Liver (tissue), 8 donors: ENCODE measurements at regions not wholly inside any gene's neighbourhood (a gene's known extent, or its start where the extent isn't known, plus 50 kb on each side); places are given as distances from the start of the nearest gene placed in this dataset.

Source experiments
- DNase-seq: peaks from one replicate; pipeline ENCODE4 v3.0.0-alpha.2; 2017; ENCODE audit warnings: low spot score
- H3K27ac ChIP-seq, 2 donors: one replicate each; pipeline ENCODE4 v1.7.0; 2013; ENCODE audit warnings: inconsistent platforms in 2 of 2, low read length in 2 of 2, control low read depth in 1 of 2, low read depth in 1 of 2, mild to moderate bottlenecking in 1 of 2
- H3K27me3 ChIP-seq, 4 donors: one replicate each; pipeline versions ENCODE4 v1.6.1 to v1.7.0; 2013; ENCODE audit warnings: low read length in 3 of 4, inconsistent platforms in 1 of 4, mild to moderate bottlenecking in 1 of 4, moderate library complexity in 1 of 4; ENCODE audit not compliant: control insufficient read depth in 4 of 4, insufficient read depth in 4 of 4
- H3K36me3 ChIP-seq, 4 donors: one replicate each; pipeline versions ENCODE4 v1.6.1 to v1.7.0; 2013; ENCODE audit warnings: low read length in 3 of 4, mild to moderate bottlenecking in 3 of 4, low read depth in 1 of 4, moderate library complexity in 1 of 4; ENCODE audit not compliant: control insufficient read depth in 4 of 4, insufficient read depth in 3 of 4
- H3K4me1 ChIP-seq, 4 donors: one replicate each; pipeline versions ENCODE4 v1.6.1 to v1.7.0; 2013; ENCODE audit warnings: low read length in 3 of 4, mild to moderate bottlenecking in 3 of 4, moderate library complexity in 1 of 4; ENCODE audit not compliant: control insufficient read depth in 4 of 4, insufficient read depth in 4 of 4
- H3K4me3 ChIP-seq, 3 donors: one replicate each; pipeline versions ENCODE4 v1.6.1 to v1.7.0; 2013; ENCODE audit warnings: low read length in 3 of 3, control low read depth in 1 of 3, low read depth in 1 of 3, mild to moderate bottlenecking in 1 of 3
- H3K9ac ChIP-seq, 2 donors: one replicate each; pipeline ENCODE4 v1.7.0; 2013; ENCODE audit warnings: low read length in 2 of 2, mild to moderate bottlenecking in 2 of 2, moderate library complexity in 2 of 2, control low read depth in 1 of 2, low read depth in 1 of 2
- H3K9me3 ChIP-seq, 4 donors: one replicate each; pipeline versions ENCODE4 v1.6.1 to v1.7.0; 2013; ENCODE audit warnings: low read length in 3 of 4; ENCODE audit not compliant: control insufficient read depth in 4 of 4
- EGR1 ChIP-seq, 2 donors: IDR thresholded peaks; 2 replicates each; pipeline ENCODE4 v1.6.1; 2016 to 2018; ENCODE audit warnings: antibody characterized with exemption in 2 of 2, low read depth in 2 of 2
- FOXA1 ChIP-seq: IDR thresholded peaks from 2 replicates; pipeline ENCODE4 v1.6.1; 2016; ENCODE audit warnings: antibody characterized with exemption
- FOXA2 ChIP-seq: IDR thresholded peaks from 2 replicates; pipeline ENCODE4 v1.6.1; 2016; ENCODE audit warnings: antibody characterized with exemption
- GABPA ChIP-seq, 2 donors: IDR thresholded peaks in 1 of 2; conservative IDR thresholded peaks in 1 of 2; 2 replicates each; pipeline ENCODE4 v1.6.1; 2016; ENCODE audit warnings: antibody characterized with exemption in 2 of 2, mild to moderate bottlenecking in 1 of 2, moderate library complexity in 1 of 2
- HNF4A ChIP-seq, 2 donors: conservative IDR thresholded peaks; 2 replicates each; pipeline ENCODE4 v1.6.1; 2016; ENCODE audit warnings: antibody characterized with exemption in 2 of 2, mild to moderate bottlenecking in 2 of 2
- HNF4G ChIP-seq: IDR thresholded peaks from 2 replicates; pipeline ENCODE4 v1.6.1; 2016; ENCODE audit warnings: antibody characterized with exemption
- JUND ChIP-seq, 2 donors: IDR thresholded peaks; 2 replicates each; pipeline ENCODE4 v1.6.1; 2016; ENCODE audit warnings: antibody characterized with exemption in 2 of 2
- NR2F2 ChIP-seq: IDR thresholded peaks from 2 replicates; pipeline ENCODE4 v1.6.1; 2016; ENCODE audit warnings: antibody characterized with exemption
- RAD21 ChIP-seq, 2 donors: IDR thresholded peaks; 2 replicates each; pipeline ENCODE4 v1.6.1; 2016; ENCODE audit warnings: antibody characterized with exemption in 2 of 2, mild to moderate bottlenecking in 2 of 2
- RXRA ChIP-seq, 2 donors: IDR thresholded peaks; 2 replicates each; pipeline ENCODE4 v1.6.1; 2017 to 2018; ENCODE audit warnings: antibody characterized with exemption in 2 of 2, mild to moderate bottlenecking in 1 of 2
- SP1 ChIP-seq: IDR thresholded peaks from 2 replicates; pipeline ENCODE4 v1.6.1; 2018; ENCODE audit warnings: antibody characterized with exemption, mild to moderate bottlenecking
- TAF1 ChIP-seq: conservative IDR thresholded peaks from 2 replicates; pipeline ENCODE4 v1.6.1; 2016; ENCODE audit warnings: antibody characterized with exemption, mild to moderate bottlenecking
- YY1 ChIP-seq: IDR thresholded peaks from 2 replicates; pipeline ENCODE4 v1.6.1; 2016; ENCODE audit warnings: antibody characterized with exemption, mild to moderate bottlenecking
- WGBS: extraction: QIAGEN DNeasy Blood & Tissue Kit; methylation state at CpG from one replicate; pipeline ENCODE4 v1.1.7; 2013; 5-methylcytosine and 5-hydroxymethylcytosine counted together
- TF ChIP-seq, protein P1 (sequence below): fragments of 150-350 bp; IDR thresholded peaks from 2 replicates; pipeline ENCODE4 v1.5.1; 2017; ENCODE audit warnings: improper control_type of control experiment, low read depth, low read length; ENCODE audit not compliant: missing input control
- TF ChIP-seq, protein P2 (sequence below): IDR thresholded peaks from 2 replicates; pipeline ENCODE4 v1.6.1; 2016; ENCODE audit warnings: antibody characterized with exemption, mild to moderate bottlenecking
- TF ChIP-seq, protein P3 (sequence below): IDR thresholded peaks from 2 replicates; pipeline ENCODE4 v1.6.1; 2016; ENCODE audit warnings: antibody characterized with exemption
- TF ChIP-seq, protein P4 (sequence below): IDR thresholded peaks from 2 replicates; pipeline ENCODE4 v1.6.1; 2016; ENCODE audit warnings: antibody characterized with exemption
- TF ChIP-seq, protein P5 (sequence below): IDR thresholded peaks from 2 replicates; pipeline ENCODE4 v1.6.1; 2016; ENCODE audit warnings: antibody characterized with exemption
- donor health status: healthy.
- donor health status: healthy.
- donor health status: healthy.
- donor health status: healthy.
- donor health status: healthy.

DNA sequence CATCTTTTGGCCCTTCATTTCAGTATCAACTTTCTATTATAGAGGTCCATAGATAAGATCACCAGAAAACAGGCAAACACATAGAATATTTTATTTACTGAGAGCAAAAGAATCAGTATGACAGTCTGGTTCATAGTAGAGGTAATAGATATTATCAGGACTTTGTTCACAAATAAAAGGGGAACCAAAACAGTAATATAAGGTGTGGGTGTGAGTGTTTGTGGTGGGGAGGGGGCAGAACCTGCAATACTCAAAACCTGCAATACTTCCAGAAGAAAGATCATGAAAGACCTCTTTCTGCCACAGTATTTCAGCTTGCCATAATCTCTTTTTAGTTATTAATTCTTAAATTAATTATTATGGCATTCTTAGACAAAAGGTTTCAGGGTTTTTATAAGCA, 578.7 kb upstream of the SLITRK1 start (continued):
- TF ChIP-seq, protein P1, sequence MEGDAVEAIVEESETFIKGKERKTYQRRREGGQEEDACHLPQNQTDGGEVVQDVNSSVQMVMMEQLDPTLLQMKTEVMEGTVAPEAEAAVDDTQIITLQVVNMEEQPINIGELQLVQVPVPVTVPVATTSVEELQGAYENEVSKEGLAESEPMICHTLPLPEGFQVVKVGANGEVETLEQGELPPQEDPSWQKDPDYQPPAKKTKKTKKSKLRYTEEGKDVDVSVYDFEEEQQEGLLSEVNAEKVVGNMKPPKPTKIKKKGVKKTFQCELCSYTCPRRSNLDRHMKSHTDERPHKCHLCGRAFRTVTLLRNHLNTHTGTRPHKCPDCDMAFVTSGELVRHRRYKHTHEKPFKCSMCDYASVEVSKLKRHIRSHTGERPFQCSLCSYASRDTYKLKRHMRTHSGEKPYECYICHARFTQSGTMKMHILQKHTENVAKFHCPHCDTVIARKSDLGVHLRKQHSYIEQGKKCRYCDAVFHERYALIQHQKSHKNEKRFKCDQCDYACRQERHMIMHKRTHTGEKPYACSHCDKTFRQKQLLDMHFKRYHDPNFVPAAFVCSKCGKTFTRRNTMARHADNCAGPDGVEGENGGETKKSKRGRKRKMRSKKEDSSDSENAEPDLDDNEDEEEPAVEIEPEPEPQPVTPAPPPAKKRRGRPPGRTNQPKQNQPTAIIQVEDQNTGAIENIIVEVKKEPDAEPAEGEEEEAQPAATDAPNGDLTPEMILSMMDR, result no peak
- TF ChIP-seq RXRA (IDR thresholded peaks at IDR 0.05) (no peak), FOXA2 (no peak), HNF4G (no peak)

DNA sequence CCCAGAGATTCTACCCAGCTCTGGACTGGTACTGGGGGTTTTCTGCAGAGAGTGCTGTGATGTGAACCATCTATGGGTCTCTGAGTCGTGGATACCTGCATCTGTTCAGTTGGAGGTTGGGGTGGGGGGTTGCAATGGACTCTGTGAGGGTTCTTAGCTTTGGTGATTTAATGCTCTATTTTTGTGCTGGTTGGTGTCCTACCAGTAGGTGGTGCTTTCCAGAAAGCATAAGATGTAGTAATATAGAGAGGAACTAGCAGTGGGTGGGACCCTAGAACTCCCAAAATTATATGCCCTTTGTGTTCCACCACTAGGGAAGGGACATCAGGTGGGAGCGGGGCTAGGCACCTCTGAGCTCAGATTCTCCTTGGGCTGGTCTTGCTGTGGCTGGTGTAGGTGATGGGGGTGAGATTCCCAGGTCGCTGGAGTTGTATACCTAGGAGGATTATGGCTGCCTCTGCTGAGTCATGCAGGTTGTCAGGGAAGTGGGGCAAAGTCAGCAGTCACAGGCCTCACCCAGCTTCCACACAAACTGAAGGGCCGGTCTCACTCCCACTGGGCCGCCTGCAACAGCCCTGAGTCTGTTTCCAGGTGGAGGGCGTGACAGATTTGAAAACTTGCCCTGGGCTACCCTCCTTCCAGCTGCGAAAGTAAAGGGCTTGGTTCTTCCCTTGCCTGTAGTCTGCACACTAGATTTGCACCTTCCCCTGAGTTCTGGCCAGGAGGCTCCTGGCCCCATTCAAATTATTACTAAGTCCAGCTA, 573.0 kb upstream of the SLITRK1 start:
- Histone ChIP-seq H3K4me3 (no peak overlapping the region), H3K27ac (no peak overlapping the region), H3K9ac (no peak overlapping the region), H3K9me3 (no peaks in the 10 kb centered on the region), H3K36me3 (no peaks in the 10 kb centered on the region), H3K27me3 (no peaks in the 10 kb centered on the region), H3K4me1 (no peaks in the 10 kb centered on the region)
- DNase-seq, result no peak
- 73% methylated on average over 7 of the region's 7 CpGs for WGBS
- TF ChIP-seq, protein P2, sequence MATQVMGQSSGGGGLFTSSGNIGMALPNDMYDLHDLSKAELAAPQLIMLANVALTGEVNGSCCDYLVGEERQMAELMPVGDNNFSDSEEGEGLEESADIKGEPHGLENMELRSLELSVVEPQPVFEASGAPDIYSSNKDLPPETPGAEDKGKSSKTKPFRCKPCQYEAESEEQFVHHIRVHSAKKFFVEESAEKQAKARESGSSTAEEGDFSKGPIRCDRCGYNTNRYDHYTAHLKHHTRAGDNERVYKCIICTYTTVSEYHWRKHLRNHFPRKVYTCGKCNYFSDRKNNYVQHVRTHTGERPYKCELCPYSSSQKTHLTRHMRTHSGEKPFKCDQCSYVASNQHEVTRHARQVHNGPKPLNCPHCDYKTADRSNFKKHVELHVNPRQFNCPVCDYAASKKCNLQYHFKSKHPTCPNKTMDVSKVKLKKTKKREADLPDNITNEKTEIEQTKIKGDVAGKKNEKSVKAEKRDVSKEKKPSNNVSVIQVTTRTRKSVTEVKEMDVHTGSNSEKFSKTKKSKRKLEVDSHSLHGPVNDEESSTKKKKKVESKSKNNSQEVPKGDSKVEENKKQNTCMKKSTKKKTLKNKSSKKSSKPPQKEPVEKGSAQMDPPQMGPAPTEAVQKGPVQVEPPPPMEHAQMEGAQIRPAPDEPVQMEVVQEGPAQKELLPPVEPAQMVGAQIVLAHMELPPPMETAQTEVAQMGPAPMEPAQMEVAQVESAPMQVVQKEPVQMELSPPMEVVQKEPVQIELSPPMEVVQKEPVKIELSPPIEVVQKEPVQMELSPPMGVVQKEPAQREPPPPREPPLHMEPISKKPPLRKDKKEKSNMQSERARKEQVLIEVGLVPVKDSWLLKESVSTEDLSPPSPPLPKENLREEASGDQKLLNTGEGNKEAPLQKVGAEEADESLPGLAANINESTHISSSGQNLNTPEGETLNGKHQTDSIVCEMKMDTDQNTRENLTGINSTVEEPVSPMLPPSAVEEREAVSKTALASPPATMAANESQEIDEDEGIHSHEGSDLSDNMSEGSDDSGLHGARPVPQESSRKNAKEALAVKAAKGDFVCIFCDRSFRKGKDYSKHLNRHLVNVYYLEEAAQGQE, result no peak
- TF ChIP-seq, protein P3, sequence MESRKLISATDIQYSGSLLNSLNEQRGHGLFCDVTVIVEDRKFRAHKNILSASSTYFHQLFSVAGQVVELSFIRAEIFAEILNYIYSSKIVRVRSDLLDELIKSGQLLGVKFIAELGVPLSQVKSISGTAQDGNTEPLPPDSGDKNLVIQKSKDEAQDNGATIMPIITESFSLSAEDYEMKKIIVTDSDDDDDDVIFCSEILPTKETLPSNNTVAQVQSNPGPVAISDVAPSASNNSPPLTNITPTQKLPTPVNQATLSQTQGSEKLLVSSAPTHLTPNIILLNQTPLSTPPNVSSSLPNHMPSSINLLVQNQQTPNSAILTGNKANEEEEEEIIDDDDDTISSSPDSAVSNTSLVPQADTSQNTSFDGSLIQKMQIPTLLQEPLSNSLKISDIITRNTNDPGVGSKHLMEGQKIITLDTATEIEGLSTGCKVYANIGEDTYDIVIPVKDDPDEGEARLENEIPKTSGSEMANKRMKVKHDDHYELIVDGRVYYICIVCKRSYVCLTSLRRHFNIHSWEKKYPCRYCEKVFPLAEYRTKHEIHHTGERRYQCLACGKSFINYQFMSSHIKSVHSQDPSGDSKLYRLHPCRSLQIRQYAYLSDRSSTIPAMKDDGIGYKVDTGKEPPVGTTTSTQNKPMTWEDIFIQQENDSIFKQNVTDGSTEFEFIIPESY, result no peak
- no peak for TF ChIP-seq HNF4A (conservative IDR thresholded peaks at IDR 0.05)
- TF ChIP-seq GABPA (IDR thresholded peaks at IDR 0.05 in 1 of 2, conservative IDR thresholded peaks at IDR 0.05 in 1 of 2), result no peak
- TF ChIP-seq RAD21 (IDR thresholded peaks at IDR 0.05), result no peak
- no peak for TF ChIP-seq YY1
- no peak for TF ChIP-seq NR2F2
- TF ChIP-seq JUND (IDR thresholded peaks at IDR 0.05), result no peak
- TF ChIP-seq TAF1, result no peak
- no peak for TF ChIP-seq SP1
- no peak for TF ChIP-seq HNF4G
- TF ChIP-seq, protein P1, result no peak
- no peak for TF ChIP-seq FOXA1
- TF ChIP-seq, protein P4, sequence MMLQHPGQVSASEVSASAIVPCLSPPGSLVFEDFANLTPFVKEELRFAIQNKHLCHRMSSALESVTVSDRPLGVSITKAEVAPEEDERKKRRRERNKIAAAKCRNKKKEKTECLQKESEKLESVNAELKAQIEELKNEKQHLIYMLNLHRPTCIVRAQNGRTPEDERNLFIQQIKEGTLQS, result no peak
- TF ChIP-seq, protein P5, sequence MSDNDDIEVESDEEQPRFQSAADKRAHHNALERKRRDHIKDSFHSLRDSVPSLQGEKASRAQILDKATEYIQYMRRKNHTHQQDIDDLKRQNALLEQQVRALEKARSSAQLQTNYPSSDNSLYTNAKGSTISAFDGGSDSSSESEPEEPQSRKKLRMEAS, result no peak
- no peak for TF ChIP-seq RXRA (IDR thresholded peaks at IDR 0.05)
- TF ChIP-seq EGR1 (IDR thresholded peaks at IDR 0.05; ENCODE audit: low read depth in 2 of 2), result no peak
- no peak for TF ChIP-seq FOXA2
